ENCODE measurements at regions not wholly inside any gene's neighbourhood (a gene's known extent, or its start where the extent isn't known, plus 50 kb on each side); places are given as distances from the start of the nearest gene placed in this dataset.
A peak's percentile ranks its signal among the peaks of the same experiment; 100 is the strongest.
"Not testable (repeated sequence)": the region's sequence is repeated elsewhere in the genome, so short reads cannot be mapped to it uniquely, and the experiment has no call there.

- H3K27me3 ChIP-seq; DNase-seq; H3K9me3 ChIP-seq; intact Hi-C loops (cut with DNase I); H3K4me1 ChIP-seq; H3K4me3 ChIP-seq; H3K27ac ChIP-seq; H3K36me3 ChIP-seq: not testable (repeated sequence)
- ATAC-seq, result peak; percentile 49
These were observed 345.0 kb downstream of the ADGRD1 start for GRCh38 chr12:131298526-131299369.

DNA sequence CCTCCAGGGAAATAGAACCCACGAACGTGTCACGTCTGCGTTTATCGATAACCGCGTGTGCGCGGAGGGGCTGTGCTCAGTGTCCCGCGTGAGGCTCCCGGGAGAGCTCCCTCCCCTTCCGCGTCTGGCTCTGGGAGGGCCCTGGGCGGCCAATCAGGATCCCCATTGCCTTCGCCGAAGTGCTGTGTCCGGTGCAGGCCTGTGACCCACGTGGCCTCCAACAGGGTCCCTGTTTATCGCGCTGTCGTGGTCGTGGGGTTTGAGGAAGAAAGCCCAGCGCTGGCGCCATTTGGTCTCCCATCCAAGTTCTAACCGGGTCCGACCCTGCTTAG, 345.6 kb downstream of the ADGRD1 start:
- H3K27me3 ChIP-seq; H3K9me3 ChIP-seq; DNase-seq; H3K4me3 ChIP-seq; H3K36me3 ChIP-seq; H3K27ac ChIP-seq; intact Hi-C loops (cut with DNase I); H3K4me1 ChIP-seq: not testable (repeated sequence)
- peak; percentile 20 for ATAC-seq

DNA sequence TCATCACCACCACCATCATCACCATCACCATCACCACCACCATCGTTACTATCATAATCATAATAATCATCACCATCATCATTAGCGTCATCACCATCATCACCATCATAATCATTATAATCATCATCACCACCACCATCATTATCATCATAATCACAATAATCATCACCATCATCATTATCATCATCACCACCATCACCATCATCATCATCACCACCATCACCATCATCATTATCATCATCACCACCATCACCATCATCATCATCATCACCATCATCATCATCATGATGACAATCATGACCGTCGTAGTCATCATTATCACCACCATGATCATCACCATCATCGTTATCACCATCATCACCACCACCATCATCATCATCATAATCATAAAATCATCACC, 349.9 kb downstream of the ADGRD1 start:
- H3K9me3 ChIP-seq; H3K27me3 ChIP-seq; H3K4me1 ChIP-seq; H3K27ac ChIP-seq; intact Hi-C loops (cut with DNase I); DNase-seq; H3K4me3 ChIP-seq; ATAC-seq; H3K36me3 ChIP-seq: not testable (repeated sequence)

DNA sequence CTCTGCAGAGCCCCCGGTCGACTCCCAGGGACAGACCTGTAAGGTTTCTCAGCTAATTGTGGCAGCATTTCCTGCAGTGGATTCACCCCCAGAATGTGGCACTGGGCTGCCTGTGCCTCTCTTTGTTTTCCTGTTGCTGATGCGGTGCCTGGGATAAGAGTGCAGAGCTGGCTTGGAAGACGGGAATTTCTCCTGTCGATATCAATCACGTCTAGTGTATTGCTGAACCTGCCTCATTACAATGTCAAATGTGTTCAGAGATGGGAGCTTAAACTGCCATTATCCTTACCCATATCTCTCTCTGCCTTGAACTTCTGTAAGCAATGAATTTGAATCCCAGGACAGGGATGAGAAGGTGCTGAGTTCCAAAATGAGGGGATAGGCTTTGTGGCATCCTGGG, 350.9 kb downstream of the ADGRD1 start:
- H3K27ac ChIP-seq; H3K4me1 ChIP-seq; H3K27me3 ChIP-seq; H3K9me3 ChIP-seq; H3K36me3 ChIP-seq; H3K4me3 ChIP-seq; ATAC-seq; DNase-seq; intact Hi-C loops (cut with DNase I): not testable (repeated sequence)

DNA sequence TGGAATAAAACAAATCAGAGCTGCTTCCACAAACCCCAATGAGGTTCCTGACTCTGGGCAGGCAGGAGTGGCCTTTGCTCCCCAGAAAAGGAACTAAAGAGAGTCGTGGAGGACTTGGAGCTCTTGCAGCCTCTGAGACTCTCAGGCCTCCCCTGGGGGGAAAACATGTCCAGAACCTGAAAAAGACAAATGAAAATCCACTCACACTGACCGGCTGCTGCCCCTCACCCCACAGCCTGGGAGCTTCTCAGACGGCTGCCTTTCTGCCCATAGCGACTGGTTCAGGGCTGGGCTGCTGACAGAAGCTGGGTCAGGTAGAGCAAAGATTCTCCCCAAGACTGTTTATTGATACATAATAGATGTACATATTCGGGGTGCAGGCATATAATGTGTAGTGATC, 356.0 kb downstream of the ADGRD1 start:
- no peak overlapping the region for H3K4me3 ChIP-seq
- no peak overlapping the region for H3K27ac ChIP-seq
- intact Hi-C loops (cut with DNase I), result loop anchor here in 1 of 2 donors (5.0 kb wide), 1 partner anchor 333 kb away; no protein-coding TSS in a partner anchor
- H3K36me3 ChIP-seq, result no peaks in the 10 kb centered on the region
- no peaks in the 10 kb centered on the region for H3K4me1 ChIP-seq
- no peaks in the 10 kb centered on the region for H3K9me3 ChIP-seq
- H3K27me3 ChIP-seq, result peaks cover 0 to 24% of the 10 kb centered on the region in 2 donors
- TF ChIP-seq, protein P1, sequence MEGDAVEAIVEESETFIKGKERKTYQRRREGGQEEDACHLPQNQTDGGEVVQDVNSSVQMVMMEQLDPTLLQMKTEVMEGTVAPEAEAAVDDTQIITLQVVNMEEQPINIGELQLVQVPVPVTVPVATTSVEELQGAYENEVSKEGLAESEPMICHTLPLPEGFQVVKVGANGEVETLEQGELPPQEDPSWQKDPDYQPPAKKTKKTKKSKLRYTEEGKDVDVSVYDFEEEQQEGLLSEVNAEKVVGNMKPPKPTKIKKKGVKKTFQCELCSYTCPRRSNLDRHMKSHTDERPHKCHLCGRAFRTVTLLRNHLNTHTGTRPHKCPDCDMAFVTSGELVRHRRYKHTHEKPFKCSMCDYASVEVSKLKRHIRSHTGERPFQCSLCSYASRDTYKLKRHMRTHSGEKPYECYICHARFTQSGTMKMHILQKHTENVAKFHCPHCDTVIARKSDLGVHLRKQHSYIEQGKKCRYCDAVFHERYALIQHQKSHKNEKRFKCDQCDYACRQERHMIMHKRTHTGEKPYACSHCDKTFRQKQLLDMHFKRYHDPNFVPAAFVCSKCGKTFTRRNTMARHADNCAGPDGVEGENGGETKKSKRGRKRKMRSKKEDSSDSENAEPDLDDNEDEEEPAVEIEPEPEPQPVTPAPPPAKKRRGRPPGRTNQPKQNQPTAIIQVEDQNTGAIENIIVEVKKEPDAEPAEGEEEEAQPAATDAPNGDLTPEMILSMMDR (IDR thresholded peaks at IDR 0.05), result no peak
- no peak for ATAC-seq
- no peak for DNase-seq

- not testable (repeated sequence) for DNase-seq, H3K4me3 ChIP-seq, H3K27ac ChIP-seq, H3K36me3 ChIP-seq, H3K9me3 ChIP-seq, ATAC-seq, H3K4me1 ChIP-seq
- intact Hi-C loops (cut with DNase I), result loop anchor here in 1 of 2 donors (5.0 kb wide), 1 partner anchor 332 kb away; no protein-coding TSS in a partner anchor
- H3K27me3 ChIP-seq, result peaks cover 0 to 30% of the 10 kb centered on the region in 2 donors
These were observed 356.7 kb downstream of the ADGRD1 start for GRCh38 chr12:131310227-131310969.

- intact Hi-C loops (cut with DNase I), result loop anchor here in 1 of 2 donors (5.0 kb wide), 1 partner anchor 331 kb away; no protein-coding TSS in a partner anchor
- H3K4me1 ChIP-seq, H3K4me3 ChIP-seq, H3K9me3 ChIP-seq, H3K27ac ChIP-seq, H3K36me3 ChIP-seq: not testable (repeated sequence)
- ATAC-seq, result peak; percentile 77
- peak in 1 of 4 donors; percentile 29 for DNase-seq
- peaks cover 0 to 39% of the 10 kb centered on the region in 2 donors for H3K27me3 ChIP-seq
These were observed 357.6 kb downstream of the ADGRD1 start for GRCh38 chr12:131311279-131311722.

DNA sequence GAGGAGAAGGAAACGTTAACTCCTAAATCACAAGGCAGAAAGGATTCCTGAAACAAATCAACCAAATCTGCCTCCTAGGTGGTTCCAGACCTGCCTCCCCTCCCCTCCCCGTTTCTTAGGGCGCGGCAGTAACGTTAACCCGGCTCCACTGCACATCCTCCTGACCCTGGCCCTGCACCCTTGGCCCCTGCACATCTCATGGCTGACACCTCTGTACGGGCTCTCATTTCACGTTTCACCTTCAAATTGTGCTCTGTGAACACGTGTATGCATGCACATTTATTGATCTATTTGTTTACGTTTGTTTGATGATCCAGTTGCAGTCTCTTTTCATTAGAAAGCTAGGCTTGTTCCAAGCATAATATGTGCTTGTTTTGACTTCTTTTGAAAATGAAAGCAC, 358.1 kb downstream of the ADGRD1 start:
- H3K4me1 ChIP-seq, result no peaks in the 10 kb centered on the region
- TF ChIP-seq, protein P1 (IDR thresholded peaks at IDR 0.05), result no peak
- ATAC-seq (no peak), DNase-seq (no peak)
- no peaks in the 10 kb centered on the region for H3K36me3 ChIP-seq
- intact Hi-C loops (cut with DNase I), result loop anchor here in 1 of 2 donors (5.0 kb wide), 1 partner anchor 331 kb away; no protein-coding TSS in a partner anchor
- H3K9me3 ChIP-seq, result no peaks in the 10 kb centered on the region
- H3K4me3 ChIP-seq, result no peak overlapping the region
- H3K27me3 ChIP-seq, result peaks cover 0 to 41% of the 10 kb centered on the region in 2 donors
- no peak overlapping the region for H3K27ac ChIP-seq

- not testable (repeated sequence) for ATAC-seq, DNase-seq, H3K27ac ChIP-seq, H3K4me1 ChIP-seq, H3K9me3 ChIP-seq, H3K36me3 ChIP-seq, H3K4me3 ChIP-seq
- peaks cover 0 to 41% of the 10 kb centered on the region in 2 donors for H3K27me3 ChIP-seq
- intact Hi-C loops (cut with DNase I), result loop anchor here in 1 of 2 donors (5.0 kb wide), 1 partner anchor 330 kb away; no protein-coding TSS in a partner anchor
These were observed 358.7 kb downstream of the ADGRD1 start for GRCh38 chr12:131312382-131312781.

Data from left lung (tissue), 4 donors.